RKO (cell line): ENCODE measurements at regions not wholly inside any gene's neighbourhood (a gene's known extent, or its start where the extent isn't known, plus 50 kb on each side); places are given as distances from the start of the nearest gene placed in this dataset.
A peak's percentile ranks its signal among the peaks of the same experiment; 100 is the strongest.

Source experiments
- DNase-seq: peaks from one replicate; pipeline ENCODE4 v3.0.0-alpha.2; 2016; ENCODE audit warnings: low spot score

DNA sequence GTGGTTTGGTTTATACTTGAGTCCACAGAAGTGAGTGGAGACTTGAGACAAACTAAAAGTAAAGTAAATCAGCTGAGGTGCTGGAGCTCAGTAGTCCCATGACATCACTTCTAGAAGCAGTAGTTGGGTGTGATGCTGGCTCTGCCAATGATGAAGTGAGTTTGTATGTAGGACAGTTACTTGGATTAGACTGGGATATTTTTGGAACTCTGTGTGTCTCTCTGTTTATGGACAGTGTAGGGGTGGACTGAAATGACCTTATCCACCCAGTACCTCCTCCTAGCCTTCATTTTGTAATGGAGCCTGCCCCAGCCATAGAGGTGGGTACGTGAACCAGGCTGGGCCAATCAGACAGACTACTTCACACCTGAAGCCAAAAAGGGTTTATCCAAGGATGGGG is 52.2 kb downstream of the POLR1D start:
- no peak for DNase-seq

DNA sequence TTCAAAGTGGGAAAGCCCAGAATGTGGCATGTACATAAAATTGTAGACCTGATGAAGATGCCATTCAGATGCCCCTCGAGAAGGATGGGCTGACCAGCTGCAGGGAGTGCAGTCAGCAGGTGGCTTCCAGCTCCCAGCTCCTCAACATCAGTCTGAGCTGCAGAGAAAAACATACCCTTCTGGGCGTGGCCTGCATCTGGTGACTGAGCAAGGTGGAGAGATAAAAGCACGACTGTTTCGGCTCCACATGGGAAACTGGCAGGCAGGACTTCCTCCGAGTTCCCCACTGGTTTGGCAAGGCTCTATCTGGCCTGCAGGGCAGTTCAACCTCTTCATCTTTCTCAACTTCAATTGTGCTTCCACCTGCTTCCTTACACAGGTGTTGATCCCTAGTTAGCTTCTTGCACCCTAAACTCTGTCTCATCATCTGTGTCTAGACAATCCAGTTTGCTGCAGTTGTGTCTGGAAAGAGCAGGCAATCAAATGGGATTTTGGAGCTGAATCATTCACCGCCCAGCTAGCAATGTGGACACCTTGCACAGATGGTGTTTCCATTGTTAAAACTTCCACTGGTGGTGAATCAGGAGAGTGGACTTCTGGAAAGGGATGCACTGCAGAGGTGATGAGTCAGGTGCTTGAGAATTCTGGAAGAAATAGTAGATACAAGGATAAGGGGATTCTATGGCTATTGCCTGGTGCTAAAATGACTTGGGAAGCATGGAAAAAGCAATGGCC is 56.8 kb downstream of the POLR1D start:
- peak; percentile 7 for DNase-seq

DNA sequence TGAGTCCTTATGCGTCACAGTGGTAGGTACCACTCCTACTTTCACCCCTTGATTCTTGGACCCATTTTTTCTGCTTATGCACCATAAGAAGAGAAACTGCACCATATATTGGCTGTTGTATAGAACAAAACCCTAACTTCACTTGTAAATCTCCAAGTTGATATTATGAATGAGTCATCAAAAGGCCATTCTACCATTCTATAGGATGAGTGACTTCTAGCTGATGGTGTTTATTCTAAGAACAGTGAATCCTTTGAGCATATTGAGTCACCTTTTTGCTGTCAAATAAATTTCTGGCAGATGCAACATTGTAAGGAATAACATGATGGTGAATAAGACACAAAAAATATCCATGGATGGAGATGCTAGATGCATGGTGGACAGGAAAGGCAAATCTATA is 57.7 kb downstream of the POLR1D start:
- DNase-seq, result peak; percentile 15

- no peak for DNase-seq
Measured at GRCh38 chr13:27679896-27680295, 58.2 kb downstream of the POLR1D start.

DNA sequence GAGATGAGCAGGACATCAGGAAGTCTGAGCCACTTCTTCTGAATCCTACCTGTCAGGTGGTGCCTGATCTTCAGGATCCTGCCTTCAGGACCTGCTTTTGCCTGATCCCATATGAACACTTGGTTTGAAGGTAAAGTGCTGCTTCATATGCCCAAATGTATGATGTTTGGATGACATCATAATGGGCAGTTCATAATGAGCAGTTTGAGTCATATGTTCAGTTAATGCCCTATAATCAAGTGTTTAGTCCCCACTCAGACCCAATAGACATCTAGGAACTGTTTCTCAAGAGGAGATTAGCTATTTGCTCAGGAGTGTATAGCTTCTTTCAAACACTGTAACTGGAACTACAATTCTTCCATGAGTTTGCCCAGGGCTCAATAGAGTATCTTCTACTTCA is 58.8 kb downstream of the POLR1D start:
- no peak for DNase-seq

DNA sequence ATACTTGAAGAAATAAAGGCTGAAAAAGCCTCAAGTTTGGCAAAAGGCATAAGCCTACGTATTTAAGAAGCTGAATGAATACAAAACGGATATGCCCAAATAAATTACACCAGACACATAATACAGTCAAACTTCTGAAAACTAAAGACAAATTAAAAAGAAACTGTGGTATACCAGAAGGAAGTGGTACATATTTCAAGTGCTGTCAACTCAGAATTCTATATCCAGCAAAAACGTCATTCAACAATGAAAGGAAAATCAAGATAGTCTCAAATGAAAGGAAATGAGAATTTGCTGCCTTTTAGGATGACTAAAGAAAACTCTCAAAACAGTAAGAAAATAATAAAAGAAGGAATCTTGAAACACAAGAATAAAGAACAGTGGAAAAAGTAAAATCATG is 69.5 kb downstream of the POLR1D start:
- DNase-seq, result no peak

DNA sequence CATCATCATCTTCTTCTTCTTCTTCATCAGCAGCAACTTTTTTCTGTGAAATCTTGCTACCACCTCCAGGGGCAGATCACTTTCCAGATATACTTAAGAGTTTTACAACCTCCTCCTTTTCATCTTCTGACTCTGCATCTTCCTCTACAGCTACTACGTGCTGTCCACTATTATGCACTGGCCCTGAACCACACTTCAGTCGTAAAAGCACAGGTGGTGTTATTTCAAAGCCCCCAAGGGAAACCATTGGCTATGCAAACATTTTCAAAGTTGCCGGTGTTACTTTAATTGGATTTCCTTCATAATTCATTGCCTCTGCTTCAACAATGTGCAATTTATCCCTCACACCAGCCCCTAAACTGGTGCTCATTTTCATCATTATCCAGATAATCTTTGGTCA is 75.0 kb downstream of the POLR1D start:
- no peak for DNase-seq

DNA sequence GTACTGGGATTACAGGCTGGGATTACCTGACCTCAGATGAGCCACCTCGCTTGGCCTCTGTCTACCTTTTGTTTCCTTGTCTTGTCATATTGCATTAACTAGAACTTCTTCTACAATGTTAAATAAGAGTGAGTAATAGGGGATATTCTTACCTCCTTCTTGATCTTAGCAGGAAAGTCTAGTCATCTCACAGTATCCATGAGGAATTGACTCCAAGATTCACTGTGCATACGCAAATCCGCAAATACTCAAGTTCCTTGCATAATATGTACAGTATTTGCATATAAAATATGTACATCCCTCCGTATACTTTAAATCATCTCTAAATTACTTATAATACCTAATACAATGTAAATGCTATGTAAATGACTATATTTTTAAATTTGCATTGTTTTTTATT is 78.3 kb downstream of the POLR1D start:
- DNase-seq, result no peak

DNA sequence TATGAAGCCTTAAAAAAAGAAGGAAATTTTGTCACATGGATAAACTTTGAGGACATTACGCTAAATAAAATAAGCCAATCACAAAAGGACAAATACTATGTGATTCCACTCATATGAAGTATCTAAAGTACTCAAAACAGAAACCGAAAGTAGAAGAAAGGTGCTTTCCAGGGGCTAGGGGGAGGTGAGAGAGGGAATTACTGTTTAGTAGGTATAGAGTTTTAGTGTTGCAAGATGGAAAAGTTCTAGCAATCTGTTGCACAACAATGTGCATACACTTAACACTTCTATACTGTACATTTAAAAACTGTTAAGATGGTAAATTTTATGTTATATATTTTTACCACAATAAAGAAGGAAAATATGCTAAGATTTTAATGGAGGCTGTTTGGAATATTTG is 83.0 kb downstream of the POLR1D start:
- no peak for DNase-seq

DNA sequence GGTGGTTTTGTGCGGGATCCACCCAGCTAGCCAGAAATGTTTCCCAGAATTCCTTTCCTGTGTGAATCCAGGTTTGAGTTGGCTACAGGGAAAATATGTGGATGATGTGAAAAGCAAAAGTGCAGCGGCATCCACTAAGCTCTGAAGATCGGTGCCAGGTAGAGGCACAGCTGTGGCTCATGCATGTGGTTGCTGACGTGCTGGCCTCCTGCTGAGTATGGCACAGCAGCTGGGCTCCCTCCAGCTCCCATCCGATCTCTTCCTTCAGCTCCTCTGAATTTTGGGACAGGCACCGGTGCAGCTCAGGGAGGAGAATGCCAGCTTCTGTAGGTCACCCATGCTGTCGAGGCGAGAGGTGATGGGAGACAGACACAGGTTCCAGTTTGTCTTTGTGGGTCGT is 84.0 kb upstream of the GSX1 start:
- DNase-seq, result no peak

DNA sequence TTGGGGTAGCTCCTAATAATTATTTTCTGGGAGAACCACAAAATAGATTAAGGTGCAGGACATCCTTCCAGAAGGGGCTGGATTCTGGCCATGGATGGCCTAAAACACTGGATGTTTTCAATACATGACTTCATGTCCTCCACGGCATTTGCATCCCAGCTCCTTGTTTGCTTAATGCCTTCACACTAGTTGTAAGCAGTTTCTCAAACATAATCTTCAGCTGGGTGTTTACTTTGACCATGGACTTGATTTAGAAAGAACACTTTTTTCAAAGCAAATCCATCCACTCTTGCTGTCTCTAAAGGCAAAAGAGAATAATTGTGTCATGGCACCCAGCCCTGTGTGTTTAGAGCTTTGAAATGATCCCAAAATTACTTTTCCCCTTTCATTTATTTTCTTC is 82.5 kb upstream of the GSX1 start:
- DNase-seq, result no peak

- DNase-seq, result peak; percentile 42
Measured at GRCh38 chr13:27712421-27712820, 79.9 kb upstream of the GSX1 start.

DNA sequence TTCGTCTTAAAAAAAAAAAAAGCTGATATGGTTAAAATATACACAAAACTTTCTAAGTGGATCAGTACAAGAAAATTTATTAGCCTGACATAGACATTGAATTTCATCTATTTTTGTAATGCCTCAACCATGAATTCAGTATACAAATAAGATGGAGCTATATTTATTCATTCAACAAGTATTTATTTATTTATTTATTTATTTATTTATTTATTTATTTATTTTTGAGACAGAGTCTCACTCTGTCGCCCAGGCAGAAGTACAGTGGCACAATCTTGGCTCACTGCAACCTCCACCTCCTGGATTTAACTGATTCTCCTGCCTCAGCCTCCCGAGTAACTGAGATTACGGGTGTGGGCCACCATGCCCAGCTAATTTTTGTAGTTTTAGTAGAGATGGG is 78.5 kb upstream of the GSX1 start:
- no peak for DNase-seq

DNA sequence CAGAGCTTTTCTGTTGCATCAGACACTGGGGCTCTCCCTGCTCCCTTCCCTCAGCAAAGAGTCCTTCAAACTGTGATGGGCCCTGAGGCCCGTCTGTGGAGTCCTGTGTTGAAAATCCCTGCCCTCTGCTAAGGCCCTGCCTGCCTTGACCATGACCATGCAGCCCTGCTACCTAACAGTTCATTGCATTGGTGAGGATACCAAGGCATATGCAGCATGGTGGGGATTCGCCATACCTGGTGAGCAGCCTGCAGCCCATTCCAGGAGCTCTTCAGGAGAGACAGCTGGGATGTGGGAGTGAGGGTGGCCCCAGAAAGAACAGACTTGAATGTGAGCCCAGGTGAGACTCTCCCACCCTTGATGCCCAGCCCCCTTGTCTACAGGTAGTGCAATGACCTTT is 70.6 kb upstream of the GSX1 start:
- no peak for DNase-seq

DNA sequence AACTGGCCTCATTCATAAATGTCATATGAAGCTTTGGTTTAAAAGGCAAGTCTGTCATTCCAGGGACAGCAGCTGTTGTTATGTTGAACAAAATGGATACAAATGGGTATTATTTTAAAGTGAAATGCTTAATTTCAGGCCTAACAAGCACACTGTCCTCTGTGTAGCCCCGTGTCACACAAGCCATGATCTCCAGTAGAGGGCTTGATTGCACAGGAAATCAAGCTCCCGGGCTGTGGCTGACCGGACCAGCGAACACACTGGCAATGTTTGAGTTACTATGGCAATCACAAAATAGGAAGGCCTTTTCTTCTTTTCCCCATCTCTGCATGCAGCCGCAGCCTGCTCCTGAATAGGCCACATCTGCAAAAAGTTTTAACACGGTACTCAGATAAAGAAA is 64.0 kb upstream of the GSX1 start:
- DNase-seq, result no peak

DNA sequence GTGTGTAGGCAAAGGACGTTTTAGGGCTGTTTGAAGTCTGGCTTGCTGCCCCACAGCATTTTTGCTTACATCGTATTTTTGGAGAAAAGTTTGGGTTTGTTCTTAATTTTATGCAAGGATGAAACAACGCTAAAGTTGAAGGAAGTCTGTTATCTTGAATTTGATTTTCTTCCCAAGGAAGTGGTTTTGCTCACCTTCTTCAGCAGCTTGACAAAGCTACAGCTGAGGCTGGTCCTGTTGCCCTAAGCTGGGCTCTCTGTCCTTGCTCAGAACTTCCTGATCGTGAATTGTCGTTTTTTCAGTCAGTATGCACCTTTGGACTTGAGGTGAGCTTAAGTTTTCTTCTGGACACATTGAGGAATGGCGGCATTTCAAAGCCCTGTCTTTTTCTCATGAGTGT is 62.1 kb upstream of the GSX1 start:
- no peak for DNase-seq
